GM23248 (cell line): ENCODE measurements at regions not wholly inside any gene's neighbourhood (a gene's known extent, or its start where the extent isn't known, plus 50 kb on each side); places are given as distances from the start of the nearest gene placed in this dataset.

Experiments
- DNase-seq: peaks from one replicate; pipeline ENCODE4 v3.0.0-alpha.2; 2015
- H2AFZ ChIP-seq: fragments of 200-600 bp; sonication (generic); 2 replicates; pipeline ENCODE4 v1.6.1; 2016; ENCODE audit warnings: antibody characterized with exemption
- H3F3A ChIP-seq: fragments of 200-600 bp; sonication (generic); 2 replicates; pipeline ENCODE4 v1.6.1; 2016; ENCODE audit warnings: mild to moderate bottlenecking, antibody characterized with exemption, mixed run types; ENCODE audit not compliant: insufficient read depth
- H3K27ac ChIP-seq: fragments of 200-600 bp; sonication (generic); 2 replicates; pipeline ENCODE4 v1.5.1; 2016; ENCODE audit warnings: mild to moderate bottlenecking
- H3K27me3 ChIP-seq: fragments of 200-600 bp; sonication (generic); replicated peaks from 2 replicates; pipeline ENCODE4 v1.6.1; 2016; ENCODE audit warnings: mild to moderate bottlenecking; ENCODE audit not compliant: insufficient read depth
- H3K36me3 ChIP-seq: fragments of 200-600 bp; sonication (generic); 2 replicates; pipeline ENCODE4 v1.6.1; 2016; ENCODE audit warnings: low read depth, mild to moderate bottlenecking
- H3K4me1 ChIP-seq: fragments of 200-600 bp; sonication (generic); 2 replicates; pipeline ENCODE4 v1.6.1; 2016; ENCODE audit warnings: mild to moderate bottlenecking; ENCODE audit not compliant: insufficient read depth
- H3K4me2 ChIP-seq: fragments of 200-600 bp; sonication (generic); one replicate; pipeline ENCODE4 v1.6.1; 2016; ENCODE audit warnings: mild to moderate bottlenecking; ENCODE audit not compliant: unreplicated experiment
- H3K4me3 ChIP-seq: fragments of 200-600 bp; sonication (generic); 2 replicates; pipeline ENCODE4 v1.5.1; 2016; ENCODE audit warnings: mild to moderate bottlenecking
- H3K79me2 ChIP-seq: fragments of 200-600 bp; sonication (generic); 2 replicates; pipeline ENCODE4 v1.6.1; 2016; ENCODE audit warnings: mild to moderate bottlenecking; ENCODE audit not compliant: insufficient read depth
- H3K9ac ChIP-seq: fragments of 200-600 bp; sonication (generic); 2 replicates; pipeline ENCODE4 v1.6.1; 2016; ENCODE audit warnings: mild to moderate bottlenecking
- H3K9me2 ChIP-seq: fragments of 200-600 bp; sonication (generic); 2 replicates; pipeline ENCODE4 v1.6.1; 2016; ENCODE audit warnings: mixed run types, mild to moderate bottlenecking, moderate library complexity; ENCODE audit not compliant: insufficient read depth
- H3K9me3 ChIP-seq: fragments of 200-600 bp; sonication (generic); one replicate; pipeline ENCODE4 v1.6.1; 2017; ENCODE audit warnings: low read depth
- H4K20me1 ChIP-seq: fragments of 200-600 bp; sonication (generic); 2 replicates; pipeline ENCODE4 v1.6.0; 2016; ENCODE audit not compliant: insufficient read depth
- EZH2 ChIP-seq: fragments of 200-600 bp; sonication (generic); IDR thresholded peaks from 2 replicates; pipeline ENCODE4 v1.6.1; 2018; ENCODE audit warnings: antibody characterized with exemption, mild to moderate bottlenecking; ENCODE audit not compliant: insufficient read depth, poor library complexity, severe bottlenecking
- EZH2phosphoT487 ChIP-seq: fragments of 200-600 bp; sonication (generic); IDR thresholded peaks from 2 replicates; pipeline ENCODE4 v1.6.1; 2018; ENCODE audit warnings: antibody characterized with exemption, moderate library complexity, mild to moderate bottlenecking, low read depth; ENCODE audit not compliant: insufficient read depth
- WGBS, 2 experiments: methylation state at CpG; one replicate each; pipeline ENCODE4 v1.1.6; 2015 to 2017; ENCODE audit warnings: low lambda C conversion rate in 2 of 2, low coverage in 1 of 2; ENCODE audit errors: missing lambda C conversion rate in 2 of 2; 5-methylcytosine and 5-hydroxymethylcytosine counted together
- in situ Hi-C: fragments of 300-500 bp; cut with MboI; formaldehyde crosslinking; loops from 2 replicates; pipeline ENCODE4 v1.15.0; 2020

DNA sequence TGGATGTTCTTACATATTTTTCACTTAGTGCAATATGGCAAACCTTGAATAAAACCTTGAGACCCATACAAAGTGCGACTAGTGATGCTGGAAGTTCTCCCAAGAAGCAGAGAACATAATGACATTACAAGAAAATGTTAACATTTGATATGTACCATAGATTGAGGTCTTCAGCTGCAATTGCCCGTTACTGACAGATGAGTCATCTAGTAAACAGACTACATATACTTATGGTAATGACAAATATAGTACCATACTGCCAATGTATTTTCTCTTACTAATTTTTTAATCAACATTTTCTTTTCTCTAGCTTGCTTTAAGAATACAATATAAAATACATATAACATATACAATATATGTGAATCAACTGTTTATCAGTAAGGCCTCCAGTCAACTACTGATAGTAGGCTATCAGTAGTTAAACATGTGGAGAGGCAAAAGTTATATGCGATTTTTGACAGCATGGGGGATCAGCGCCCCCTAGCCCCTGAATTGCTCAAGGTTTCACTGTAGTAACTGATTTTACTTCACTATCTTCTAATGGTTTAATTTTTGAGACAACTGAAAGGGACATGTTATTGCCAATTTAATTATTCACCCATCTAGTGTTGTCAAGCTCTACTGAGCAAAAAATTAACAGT lies 166.7 kb upstream of the ADGRB3 start:
- H3K27me3 ChIP-seq = no peaks in the 10 kb centered on the region

DNA sequence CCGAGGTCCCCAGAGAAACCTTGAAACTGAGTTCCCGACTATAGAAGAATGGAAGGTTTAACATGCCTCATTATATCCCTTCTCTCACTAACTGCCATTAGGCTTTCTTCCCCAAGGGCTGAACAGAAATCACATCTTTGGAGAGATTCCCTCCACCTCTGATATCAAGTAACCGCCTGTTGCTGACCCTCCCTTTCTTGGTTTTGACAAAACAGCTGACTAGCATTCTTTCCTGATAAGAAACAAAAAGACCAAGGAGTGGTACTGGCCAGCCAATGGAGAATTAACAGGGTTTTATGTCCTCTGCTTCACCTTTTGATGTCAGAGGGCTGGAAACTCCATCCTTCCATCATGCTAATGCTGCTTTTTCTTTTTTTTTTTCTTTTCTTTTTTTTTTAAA lies 176.6 kb upstream of the ADGRB3 start:
- Histone ChIP-seq H3K27ac (no peak overlapping the region), H2AFZ (no peak overlapping the region), H3K9ac (no peak overlapping the region), H3K4me3 (no peak overlapping the region), H3K9me2 (no peaks in the 10 kb centered on the region), H3F3A (no peaks in the 10 kb centered on the region), H3K4me2 (no peak overlapping the region), H3K36me3 (no peaks in the 10 kb centered on the region), H3K4me1 (no peaks in the 10 kb centered on the region), H4K20me1 (no peaks in the 10 kb centered on the region), H3K9me3 (no peaks in the 10 kb centered on the region), H3K27me3 (no peaks in the 10 kb centered on the region), H3K79me2 (no peaks in the 10 kb centered on the region)
- no peak for DNase-seq
- 28 to 30% methylated on average over 3 of the region's 3 CpGs for WGBS, 2 experiments
- in situ Hi-C loops = no loop called here
- TF ChIP-seq EZH2 = no peak
- no peak for TF ChIP-seq EZH2phosphoT487

More for the DNA sequence above, 166.7 kb upstream of the ADGRB3 start:
- Histone ChIP-seq H3K27ac (no peak overlapping the region), H3K4me3 (no peak overlapping the region), H3K9me3 (no peaks in the 10 kb centered on the region), H3F3A (no peaks in the 10 kb centered on the region), H4K20me1 (no peaks in the 10 kb centered on the region), H3K4me2 (no peak overlapping the region), H2AFZ (no peak overlapping the region), H3K9ac (no peak overlapping the region), H3K36me3 (no peaks in the 10 kb centered on the region), H3K79me2 (no peaks in the 10 kb centered on the region), H3K4me1 (no peaks in the 10 kb centered on the region), H3K9me2 (no peaks in the 10 kb centered on the region)
- 15 to 19% methylated on average over 4 of the region's 4 CpGs for WGBS, 2 experiments
- in situ Hi-C loops = no loop called here
- TF ChIP-seq EZH2 = no peak
- TF ChIP-seq EZH2phosphoT487 = no peak
- DNase-seq = no peak

- H3K79me2 ChIP-seq = no peaks in the 10 kb centered on the region
Observed at GRCh38 chr6:68447112-68447511, 188.0 kb upstream of the ADGRB3 start.

GRCh38 chr6:68445926-68446325 lies 189.2 kb upstream of the ADGRB3 start:
- no peak overlapping the region for H3K27ac ChIP-seq
- no peak for TF ChIP-seq EZH2
- TF ChIP-seq EZH2phosphoT487 = no peak

More at GRCh38 chr6:68447112-68447511, 188.0 kb upstream of the ADGRB3 start:
- H3K9ac ChIP-seq = no peak overlapping the region
- no peak for TF ChIP-seq EZH2phosphoT487
- no peak for TF ChIP-seq EZH2
- H3K36me3 ChIP-seq = no peaks in the 10 kb centered on the region
- no peak for DNase-seq
- H3K4me3 ChIP-seq = no peak overlapping the region
- WGBS, 2 experiments = 23 to 24% methylated on average over 4 of the region's 4 CpGs
- no peaks in the 10 kb centered on the region for H4K20me1 ChIP-seq
- H3F3A ChIP-seq = no peaks in the 10 kb centered on the region
- H3K4me2 ChIP-seq = no peak overlapping the region
- in situ Hi-C loops = no loop called here
- H3K27ac ChIP-seq = no peak overlapping the region
- H3K27me3 ChIP-seq = no peaks in the 10 kb centered on the region
- no peaks in the 10 kb centered on the region for H3K9me2 ChIP-seq
- H3K4me1 ChIP-seq = no peaks in the 10 kb centered on the region
- H2AFZ ChIP-seq = no peak overlapping the region
- H3K9me3 ChIP-seq = no peaks in the 10 kb centered on the region

DNA sequence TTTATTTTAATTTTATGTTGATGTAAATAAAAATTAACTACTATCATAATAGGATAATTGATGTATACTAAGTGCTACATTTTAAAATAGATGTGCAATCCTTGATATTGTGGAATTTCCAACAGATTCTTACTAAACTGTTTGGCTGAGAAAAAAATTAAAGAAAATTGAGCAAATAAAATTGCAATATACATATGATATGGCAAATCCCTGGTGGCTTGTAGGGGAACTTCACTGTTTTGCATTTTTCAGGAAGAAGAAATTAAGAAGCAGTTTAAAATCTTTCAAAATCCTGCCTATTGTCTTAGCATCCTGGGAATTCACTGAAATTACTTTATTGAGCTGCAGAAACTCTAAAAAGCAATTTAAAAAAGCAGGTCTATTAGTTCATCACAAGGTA lies 191.4 kb upstream of the ADGRB3 start:
- Histone ChIP-seq H3K9me2 (no peaks in the 10 kb centered on the region), H3K4me2 (no peak overlapping the region), H4K20me1 (no peaks in the 10 kb centered on the region), H3K27me3 (no peaks in the 10 kb centered on the region), H3K36me3 (no peaks in the 10 kb centered on the region), H3K9ac (no peak overlapping the region), H3K79me2 (no peaks in the 10 kb centered on the region), H3K4me3 (no peak overlapping the region), H3K9me3 (no peaks in the 10 kb centered on the region), H3F3A (no peaks in the 10 kb centered on the region), H2AFZ (no peak overlapping the region), H3K4me1 (no peaks in the 10 kb centered on the region), H3K27ac (no peak overlapping the region)
- no peak for DNase-seq
- TF ChIP-seq EZH2 (no peak), EZH2phosphoT487 (no peak)
- in situ Hi-C loops = no loop called here

More at GRCh38 chr6:68445926-68446325, 189.2 kb upstream of the ADGRB3 start:
- Histone ChIP-seq H3K9ac (no peak overlapping the region), H2AFZ (no peak overlapping the region), H3K36me3 (no peaks in the 10 kb centered on the region), H3K4me3 (no peak overlapping the region), H3K9me3 (no peaks in the 10 kb centered on the region), H3K79me2 (no peaks in the 10 kb centered on the region), H4K20me1 (no peaks in the 10 kb centered on the region), H3F3A (no peaks in the 10 kb centered on the region), H3K9me2 (no peaks in the 10 kb centered on the region), H3K4me2 (no peak overlapping the region), H3K4me1 (no peaks in the 10 kb centered on the region), H3K27me3 (no peaks in the 10 kb centered on the region)
- no peak for DNase-seq
- in situ Hi-C loops = no loop called here
